Activated T-helper 1 cell treated with anti-CD3 and anti-CD28 coated beads, Interleukin-2, amount 50 U/mL, for 16 hours (primary cell): ENCODE measurements at regions not wholly inside any gene's neighbourhood (a gene's known extent, or its start where the extent isn't known, plus 50 kb on each side); places are given as distances from the start of the nearest gene placed in this dataset.

Source experiments
- DNase-seq, 2 donors: peaks; one replicate each; pipeline ENCODE4 v3.0.0-alpha.2; 2020; ENCODE audit warnings: low read depth in 1 of 2, low spot score in 1 of 2

DNA sequence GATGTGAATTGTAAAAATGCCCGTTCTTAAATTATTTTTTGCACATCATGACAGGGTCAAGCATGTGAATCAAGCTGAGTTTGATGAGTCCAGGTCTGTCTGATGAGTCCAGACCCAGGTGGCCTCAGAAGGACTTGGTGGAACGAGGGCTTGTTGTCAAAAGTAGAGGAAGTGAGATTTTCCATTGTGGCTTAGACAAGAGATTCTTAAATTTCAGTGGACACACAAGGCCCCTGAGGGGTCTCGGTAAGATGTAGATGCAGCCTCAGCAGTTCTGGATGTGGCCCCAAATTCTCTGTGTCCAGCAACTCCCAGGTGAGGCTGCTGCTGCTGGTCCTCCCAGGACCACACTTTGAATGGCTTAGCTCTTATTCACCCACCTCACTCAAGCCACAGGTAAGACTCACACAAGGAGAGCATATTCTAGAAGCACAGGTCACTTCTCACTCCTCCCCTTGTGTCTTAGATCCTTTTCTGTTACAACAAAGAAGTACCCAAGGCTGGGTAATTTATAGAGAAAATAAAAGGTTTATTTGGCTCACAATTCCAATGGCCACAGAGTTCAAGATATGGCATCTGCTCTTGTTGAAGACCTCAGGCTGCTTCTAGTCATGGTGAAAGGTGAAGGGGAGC is 98.8 kb downstream of the GGTLC2 start:
- no peak for DNase-seq

DNA sequence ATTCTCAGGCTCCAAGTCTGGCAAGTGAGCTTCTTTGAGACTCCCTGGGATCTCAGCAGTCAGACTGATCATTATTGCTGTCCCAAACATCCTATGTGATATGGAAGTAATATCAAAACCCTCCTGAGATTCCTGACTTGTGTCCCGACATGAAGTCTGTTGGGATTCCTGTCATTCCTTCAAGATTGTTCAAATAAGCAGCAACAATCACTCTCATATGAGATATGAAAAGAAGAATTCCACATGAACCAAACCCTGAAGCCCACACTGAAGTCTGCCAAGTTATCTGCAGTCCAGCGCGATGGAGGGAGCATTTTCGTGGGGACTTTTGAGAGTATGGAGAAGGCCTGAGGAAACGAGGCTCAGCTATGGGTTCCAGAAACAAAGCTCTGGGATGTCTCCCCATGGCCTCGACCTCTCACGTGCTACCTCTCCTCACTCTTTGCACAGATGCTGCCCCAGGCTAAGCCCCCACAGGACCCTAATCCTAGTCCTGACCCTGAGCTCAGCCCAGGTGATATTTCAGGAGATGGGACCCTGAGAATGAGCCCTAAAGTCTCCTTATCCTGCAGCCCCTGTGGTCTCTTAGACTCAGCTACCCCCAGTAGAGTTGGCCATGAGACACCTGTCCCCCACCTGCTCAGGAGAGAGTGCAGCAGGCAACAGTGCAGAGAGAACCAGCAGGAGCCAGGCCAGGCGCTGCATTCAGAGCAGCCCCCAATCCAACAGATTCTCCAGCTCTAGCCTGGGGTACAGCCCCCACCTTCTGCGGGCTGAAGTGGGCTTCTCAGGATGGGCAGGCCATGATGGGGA is 100.2 kb downstream of the GGTLC2 start:
- DNase-seq: no peak

DNA sequence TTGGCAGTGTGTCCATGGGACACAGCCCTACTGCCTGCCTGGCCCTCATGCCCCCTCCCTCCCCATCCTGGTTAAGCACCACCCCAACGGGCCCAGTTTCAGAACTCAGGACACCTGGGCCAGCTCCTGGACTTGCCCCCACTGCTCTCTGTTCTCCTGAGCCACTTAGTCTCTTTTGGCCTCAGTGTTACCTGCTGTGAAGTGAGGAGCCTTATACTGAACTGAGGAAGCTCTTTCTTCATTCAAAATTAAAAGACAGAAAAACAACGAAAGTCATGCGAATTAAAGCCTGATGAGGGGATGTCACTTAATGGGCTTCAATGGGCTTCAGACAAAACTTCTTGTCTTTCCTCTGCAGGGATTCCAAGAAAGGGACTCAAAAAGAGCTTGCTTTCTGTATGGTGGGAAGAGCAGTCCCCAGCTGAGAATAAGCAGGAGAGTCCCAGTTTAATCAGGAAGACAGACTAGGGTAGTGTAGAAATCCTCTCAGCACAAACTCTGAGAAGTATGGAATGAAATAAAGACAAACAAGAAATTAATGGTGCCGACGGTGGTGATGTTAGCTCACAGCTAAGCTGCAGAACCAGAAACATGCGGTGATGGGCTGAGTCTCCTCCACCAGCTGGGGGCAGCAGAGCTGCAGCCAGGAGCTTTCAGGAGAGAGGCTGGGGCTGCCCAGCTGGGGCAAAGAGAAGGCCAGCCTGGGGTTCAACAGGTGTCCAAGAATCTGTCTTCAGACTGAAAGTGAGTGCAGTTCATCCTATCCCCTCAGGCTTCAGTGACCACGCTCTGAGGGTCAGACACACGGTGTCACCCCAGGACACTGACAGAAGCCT is 101.0 kb downstream of the GGTLC2 start:
- peak in 1 of 2 donors; percentile 9 for DNase-seq

DNA sequence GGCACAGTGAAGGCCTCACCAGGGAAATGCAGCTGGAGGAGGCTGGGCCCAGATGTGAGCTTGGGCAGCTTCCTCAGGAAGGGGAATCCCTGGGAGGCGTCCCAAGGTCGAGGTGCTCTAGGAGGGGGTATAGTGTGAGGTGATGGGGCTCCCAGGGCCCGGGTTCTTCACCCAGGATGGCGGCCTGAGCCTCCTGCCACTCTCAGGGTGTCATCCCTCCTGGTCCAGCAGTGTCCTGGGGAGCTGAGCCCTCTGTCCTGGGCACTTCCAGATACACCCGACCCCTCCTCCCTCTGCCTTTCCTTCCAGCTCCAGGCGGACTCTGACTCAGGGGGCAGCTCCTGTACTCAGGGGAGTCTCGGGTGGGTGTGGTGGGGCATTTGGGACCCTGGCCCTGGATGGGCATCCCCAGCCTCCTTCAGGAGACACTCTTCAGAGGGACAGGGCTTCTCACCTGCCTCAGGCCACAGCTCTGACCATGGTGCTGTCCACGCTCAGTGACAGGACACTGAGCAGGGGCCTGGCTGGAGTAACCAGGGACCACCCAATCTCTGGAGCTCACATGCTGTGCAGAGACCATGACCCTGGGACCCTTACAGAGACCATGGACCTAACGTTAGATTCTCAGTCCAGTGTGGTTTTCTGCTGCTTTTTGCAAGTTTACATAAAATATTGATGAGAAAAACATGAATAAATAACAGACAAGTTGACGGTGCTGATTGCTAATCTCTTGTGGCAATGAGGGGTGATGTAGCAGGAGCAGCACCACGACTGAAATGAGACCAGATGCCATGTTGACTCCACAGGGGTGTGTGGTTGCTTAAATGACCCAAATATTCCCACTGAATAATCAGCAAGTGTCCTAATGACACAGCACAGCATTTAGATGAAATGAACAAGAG is 101.9 kb downstream of the GGTLC2 start:
- no peak for DNase-seq

DNA sequence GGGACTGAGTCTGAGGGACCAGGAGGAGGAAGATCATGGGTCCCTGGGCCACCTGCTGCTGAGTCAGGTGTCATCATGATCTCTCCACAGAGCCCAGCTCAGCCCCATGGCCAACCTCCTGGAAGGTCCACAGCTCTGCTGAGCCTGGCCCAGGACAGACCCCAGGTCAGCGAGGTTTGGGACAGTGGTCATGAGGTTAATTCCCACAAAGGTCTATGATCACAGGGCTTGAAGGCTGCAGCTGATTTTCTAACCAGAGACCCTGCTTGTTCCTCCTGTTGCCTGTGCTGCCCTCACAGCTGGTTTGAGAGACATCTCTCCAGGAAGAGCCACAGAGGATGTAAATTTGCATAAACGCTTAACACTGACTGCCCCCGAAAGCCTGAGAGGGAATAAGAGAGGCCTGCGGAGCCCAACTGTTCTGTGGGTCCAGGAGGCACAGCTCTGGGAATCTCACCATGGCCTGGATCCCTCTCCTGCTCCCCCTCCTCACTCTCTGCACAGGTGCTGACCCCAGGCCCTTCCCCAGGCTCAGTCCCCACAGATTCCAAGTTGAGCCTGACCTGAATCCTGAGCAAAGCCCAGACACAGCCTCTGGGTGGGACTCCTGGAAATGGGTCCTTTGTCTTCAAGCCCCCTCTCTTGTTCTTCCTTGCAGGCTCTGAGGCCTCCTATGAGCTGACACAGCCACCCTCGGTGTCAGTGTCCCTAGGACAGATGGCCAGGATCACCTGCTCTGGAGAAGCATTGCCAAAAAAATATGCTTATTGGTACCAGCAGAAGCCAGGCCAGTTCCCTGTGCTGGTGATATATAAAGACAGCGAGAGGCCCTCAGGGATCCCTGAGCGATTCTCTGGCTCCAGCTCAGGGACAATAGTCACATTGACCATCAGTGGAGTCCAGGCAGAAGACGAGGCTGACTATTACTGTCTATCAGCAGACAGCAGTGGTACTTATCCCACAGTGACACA is 102.8 kb downstream of the GGTLC2 start:
- no peak for DNase-seq

DNA sequence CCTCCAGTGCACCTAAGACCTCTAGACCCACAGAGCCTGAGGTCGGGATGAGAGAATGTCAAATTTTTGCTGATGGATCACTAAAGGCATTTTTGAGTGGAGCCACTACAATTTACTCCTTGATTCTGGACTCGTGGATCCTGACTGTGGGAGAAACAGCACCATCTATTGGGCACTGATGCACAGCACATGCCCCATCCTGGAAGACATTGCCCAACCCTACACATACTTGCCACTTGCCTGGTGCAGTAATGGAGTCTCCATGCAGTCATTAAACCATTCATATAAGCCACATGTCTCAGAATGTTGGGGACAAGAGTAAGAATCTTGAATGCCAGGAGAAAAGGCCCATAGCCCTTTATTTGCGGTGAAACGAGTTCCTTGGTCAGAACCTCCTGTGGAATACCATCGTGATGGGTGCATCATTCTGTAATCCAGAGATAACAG is 103.9 kb downstream of the GGTLC2 start:
- DNase-seq: no peak

DNA sequence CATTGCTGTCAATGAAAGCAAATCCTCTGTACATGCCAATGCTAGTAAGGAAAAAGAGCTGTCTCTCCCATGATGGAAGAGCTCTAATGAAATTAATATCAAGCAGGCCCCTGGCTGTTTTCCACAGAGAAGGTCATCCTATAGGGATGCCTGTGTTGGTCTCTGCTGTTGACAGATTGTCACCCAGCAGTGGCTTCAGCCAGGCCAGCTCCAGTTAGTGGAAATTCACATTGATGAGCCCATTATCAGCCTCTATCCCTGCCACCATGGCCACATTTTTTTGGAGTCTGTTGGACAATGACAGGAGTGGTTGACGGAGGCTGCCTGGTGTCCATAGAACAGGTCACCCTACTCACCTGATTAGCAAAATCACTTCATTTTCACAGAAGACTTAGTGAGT is 104.3 kb downstream of the GGTLC2 start:
- DNase-seq: no peak

DNA sequence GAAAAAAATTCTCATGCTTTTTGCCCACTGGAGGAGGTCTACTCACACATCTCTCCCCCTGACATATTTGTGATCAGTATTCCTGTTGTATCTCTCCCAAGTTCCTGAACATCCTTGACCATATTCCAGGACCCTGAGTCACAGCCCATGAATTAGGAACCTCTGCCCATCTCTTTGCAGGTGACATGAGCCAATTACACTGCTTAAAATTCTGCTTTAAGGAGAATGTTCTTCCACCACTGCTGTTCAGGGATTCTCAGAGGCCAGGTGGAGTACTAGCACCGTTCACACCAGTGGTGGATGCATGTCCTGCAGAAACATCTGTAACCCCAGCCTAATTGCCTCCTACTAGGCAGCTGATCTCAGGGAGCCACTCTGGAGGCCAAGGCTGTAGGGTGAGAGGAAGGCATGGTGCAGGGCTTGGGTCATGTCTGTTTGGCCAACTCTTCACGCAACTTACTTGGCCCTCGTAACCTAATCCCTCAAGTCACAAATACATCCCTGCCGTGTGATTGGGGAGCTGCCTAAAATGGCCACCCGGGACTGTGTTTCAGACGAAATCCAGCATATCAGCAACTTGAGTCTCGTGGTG is 104.8 kb downstream of the GGTLC2 start:
- DNase-seq: no peak

DNA sequence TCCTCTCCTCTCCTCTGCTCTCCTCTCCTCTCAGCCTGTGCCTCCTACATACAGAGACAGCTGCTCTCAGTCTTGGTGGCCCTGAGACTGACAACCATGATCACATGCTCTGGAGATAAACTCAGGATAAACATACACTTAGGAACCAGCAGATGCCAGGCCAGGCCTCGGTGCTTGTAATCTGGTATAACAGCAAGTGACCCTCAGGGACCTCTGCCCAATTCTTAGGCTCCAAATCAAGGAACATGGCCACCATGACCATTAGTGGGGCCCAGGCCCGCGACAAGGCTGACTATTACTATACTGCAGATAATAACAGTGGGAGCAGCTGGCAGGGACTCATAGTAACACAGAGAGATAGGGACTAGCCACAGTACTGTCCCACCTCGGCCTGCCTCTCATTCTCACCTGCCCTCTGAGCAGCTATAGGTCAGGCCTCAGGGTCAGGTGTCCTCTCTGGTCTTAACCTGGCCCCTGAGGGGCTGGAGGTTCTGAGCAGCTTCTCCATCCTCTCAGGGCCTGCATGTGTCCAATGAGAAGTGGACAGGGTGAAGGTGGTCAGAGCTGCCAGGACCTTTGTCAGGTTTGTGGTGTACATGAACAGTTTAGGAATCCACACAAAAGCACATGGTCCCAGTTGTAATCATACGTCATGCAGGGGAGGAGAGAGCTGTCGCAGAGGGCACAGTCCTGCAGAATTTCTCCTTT is 106.1 kb downstream of the GGTLC2 start:
- no peak for DNase-seq

DNA sequence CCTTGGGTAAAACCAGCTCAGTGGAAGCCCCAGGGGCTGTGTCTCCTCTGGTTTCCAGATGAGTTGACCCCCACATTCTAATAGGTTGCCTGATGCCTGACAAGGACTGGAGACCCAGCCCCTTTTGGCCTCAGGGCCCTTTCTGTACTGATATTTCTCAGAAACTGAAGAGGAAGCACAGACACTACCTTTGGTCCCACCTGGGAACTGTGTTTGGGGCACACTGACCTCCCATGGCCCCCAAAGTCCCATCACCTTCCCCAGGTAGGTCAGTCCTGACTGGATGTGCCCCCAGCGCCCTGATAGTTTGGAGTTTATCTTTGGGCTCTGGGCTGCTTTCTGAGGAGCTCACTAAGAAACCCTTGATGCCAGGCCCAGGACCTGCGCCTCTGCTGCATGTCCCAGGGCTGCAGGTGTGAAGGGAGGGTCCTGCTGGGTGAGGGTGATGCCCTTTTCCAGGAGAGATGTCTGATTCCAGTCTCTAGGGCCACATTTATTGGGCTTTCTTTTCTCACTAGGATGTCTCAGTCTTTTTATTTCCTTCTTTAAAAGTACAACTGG is 106.7 kb downstream of the GGTLC2 start:
- no peak for DNase-seq

DNA sequence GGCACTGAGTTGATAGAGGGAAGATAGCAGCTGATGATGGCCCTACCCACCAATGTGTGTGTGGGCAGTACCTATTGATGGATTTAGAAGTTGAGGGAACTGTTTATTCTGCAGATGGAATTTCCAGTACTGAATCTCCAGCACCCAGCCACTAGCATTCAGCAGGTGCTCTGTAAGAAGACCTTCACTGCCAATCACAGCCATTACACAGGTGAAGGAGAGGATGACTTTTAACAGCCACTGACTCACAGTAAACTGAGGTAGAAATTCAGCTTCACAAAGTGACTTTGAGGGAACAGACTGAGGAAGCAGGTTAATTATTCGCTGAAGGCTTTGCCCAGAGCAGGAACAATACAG is 107.8 kb downstream of the GGTLC2 start:
- no peak for DNase-seq

DNA sequence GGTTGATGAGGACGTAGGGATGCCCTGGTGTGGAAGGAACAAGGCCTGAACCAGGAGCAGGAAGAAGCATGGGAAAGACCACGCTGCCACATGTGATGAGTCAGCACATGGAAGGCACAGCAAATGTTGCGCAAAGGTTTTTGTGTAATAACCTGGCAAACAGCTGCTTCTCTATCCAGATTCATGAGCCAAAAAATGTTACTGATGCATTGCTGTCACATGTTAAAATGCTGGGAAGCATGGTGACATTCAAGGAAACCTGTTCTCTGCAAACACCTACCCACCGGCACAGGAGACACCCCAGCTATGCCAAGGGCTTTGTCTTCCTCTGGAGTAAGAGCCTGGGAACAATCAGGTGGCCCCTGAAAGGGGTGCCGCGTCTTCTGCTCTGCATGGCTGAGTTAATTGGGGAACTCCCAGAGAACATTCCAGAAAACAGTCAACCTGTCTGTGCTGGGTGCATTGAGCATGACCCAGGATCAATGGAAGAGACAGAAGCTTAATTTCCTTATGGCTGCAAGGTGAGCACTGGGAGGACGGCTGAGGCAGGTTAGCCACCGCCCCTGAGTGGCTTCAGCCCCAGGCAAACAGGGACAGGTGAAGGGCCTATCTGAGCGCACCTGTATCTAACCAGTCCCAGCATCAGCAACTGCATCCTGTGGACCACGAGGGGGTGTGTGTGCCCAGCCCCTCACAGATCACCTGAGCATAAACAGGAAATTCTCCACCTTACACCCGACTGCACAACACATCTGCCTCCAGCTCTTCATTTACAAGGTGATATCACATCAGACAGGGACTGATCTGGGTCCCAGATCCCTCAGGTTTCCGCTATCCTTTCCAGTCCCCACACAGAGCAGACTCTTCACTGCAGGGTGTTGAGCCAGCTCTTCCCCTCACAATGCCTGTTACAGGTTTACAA is 108.4 kb downstream of the GGTLC2 start:
- no peak for DNase-seq

DNA sequence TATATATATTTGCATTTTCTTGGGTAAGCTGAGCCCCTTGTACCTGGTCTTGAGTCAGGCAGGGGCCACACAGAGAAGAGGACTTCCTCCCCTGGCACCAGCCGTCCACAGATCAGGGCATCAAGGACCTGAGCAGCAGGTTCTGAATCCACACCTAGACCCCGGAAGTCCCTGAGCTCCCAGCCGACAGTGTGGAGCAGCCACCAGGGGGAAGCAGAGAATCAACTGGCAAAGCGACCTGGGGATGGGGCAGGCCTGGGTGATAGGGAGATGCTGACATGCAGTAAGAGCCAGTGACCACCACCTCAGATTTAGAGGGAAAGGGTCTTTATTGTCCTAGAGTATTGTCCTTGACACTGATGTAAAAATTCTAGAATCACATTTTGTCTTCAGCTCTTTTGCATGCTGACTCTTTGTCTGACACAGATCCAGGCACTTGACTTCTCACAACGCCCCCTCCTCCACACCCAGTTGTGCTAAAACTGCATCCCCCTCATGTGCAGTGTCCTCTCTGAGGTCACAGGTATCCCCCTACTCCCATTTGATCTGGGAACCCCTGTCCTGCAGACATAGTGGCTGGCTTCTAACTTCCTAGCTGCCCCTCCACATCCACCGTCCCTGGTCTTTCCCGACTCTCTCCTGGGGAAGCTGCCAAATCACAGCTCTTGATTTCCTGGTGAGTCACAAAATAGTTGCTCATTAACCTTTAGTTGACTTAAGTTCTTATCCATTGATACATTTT is 109.3 kb downstream of the GGTLC2 start:
- peak; percentile 69 to 70 for DNase-seq

DNA sequence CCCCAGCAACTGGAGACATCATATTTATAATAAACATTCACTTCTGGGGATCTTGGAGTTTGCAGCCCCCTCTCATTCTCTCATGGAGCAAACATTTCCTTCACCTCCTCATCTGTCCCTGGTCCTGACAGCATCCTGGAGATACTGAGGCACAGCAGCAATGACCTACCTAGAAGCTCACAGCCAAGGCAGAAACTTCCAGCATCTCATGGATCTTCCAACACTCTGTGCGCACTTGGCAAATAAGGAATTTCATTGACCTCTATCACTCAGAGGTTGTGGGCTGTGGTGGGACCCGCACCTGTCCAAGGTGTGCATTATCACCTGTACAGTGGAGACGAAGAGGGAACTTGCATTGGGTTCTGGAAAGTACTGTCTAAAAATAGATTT is 109.8 kb downstream of the GGTLC2 start:
- DNase-seq: no peak

DNA sequence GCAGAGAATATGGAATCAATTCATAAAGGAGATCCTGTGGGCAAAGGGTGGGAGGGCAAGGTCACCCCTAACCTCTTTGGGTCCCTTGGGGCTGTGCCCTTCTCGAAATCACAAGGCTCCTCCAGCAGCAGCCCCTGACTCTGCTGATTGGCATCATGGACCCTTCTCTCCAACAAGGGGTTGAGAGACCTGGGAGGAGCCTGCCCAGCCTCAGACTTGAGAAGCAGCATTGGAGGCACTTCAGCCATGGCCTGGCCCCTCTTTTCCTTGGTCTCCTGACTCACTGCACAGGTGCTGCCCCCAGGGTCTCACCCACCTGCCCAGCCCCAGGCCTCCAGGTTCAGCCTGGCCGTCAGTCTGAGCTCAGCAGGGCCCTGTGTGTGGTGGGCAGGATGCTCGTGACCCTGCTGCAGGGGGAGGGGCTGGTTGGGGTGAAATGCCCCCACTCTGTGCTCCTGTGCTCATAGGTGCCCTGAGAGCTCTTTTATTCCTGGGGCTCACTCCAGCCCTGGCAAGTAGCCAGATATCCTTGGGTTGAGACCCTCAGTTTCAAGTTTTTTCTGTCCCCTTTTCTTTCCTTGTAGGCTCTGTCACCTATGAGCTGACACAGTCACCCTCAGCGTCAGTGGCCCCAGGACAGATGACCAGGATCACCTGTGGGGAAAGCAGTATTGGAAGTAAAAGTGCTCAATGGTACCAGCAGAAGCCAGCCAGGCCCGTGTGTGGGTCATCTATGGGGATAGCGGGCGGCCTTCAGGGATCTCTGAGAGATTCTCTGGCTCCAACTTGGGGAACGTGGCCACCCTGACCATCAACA is 110.8 kb downstream of the GGTLC2 start:
- DNase-seq: no peak

DNA sequence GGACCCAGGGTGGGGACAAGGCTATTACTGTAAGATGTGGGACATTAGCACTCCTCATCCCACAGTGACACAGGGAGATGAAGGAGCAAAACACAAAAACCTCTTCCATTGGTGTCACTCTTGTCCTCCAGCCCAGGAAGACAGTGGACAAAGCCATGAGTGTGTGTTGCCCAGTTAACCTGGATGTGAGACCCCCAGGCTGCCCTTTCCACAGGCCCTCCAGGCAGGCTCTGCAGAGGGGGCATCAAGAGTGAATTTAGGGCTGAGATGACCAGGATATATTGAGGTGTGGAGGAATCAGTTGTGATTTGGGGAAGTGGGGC is 111.3 kb downstream of the GGTLC2 start:
- DNase-seq: no peak
